Chondrocyte (in vitro differentiated cells): ENCODE measurements at regions not wholly inside any gene's neighbourhood (a gene's known extent, or its start where the extent isn't known, plus 50 kb on each side); places are given as distances from the start of the nearest gene placed in this dataset.

Source experiments
- DNase-seq: peaks from one replicate; pipeline ENCODE4 v3.0.0; 2021; ENCODE audit warnings: mixed read lengths, low spot score
- H3K27ac Mint-ChIP-seq: one replicate; pipeline ENCODE4 v1.8.0; 2021; ENCODE audit warnings: mild to moderate bottlenecking, moderate library complexity, mixed read lengths; ENCODE audit not compliant: unreplicated experiment
- H3K27me3 Mint-ChIP-seq: 2 replicates; pipeline ENCODE4 v1.8.0; 2021; ENCODE audit warnings: low read depth, mixed read lengths
- H3K36me3 Mint-ChIP-seq: 2 replicates; pipeline ENCODE4 v1.8.0; 2021; ENCODE audit warnings: low read depth, mixed read lengths
- H3K4me1 Mint-ChIP-seq: 2 replicates; pipeline ENCODE4 v1.8.0; 2021; ENCODE audit warnings: low read depth, mild to moderate bottlenecking, mixed read lengths
- H3K4me3 Mint-ChIP-seq: one replicate; pipeline ENCODE4 v1.8.0; 2021; ENCODE audit warnings: mild to moderate bottlenecking, moderate library complexity, mixed read lengths; ENCODE audit not compliant: unreplicated experiment
- H3K9me3 Mint-ChIP-seq: 2 replicates; pipeline ENCODE4 v1.8.0; 2021; ENCODE audit warnings: low read depth, mixed read lengths
- CTCF ChIP-seq: fragments of 200-600 bp; sonication (generic); IDR thresholded peaks from 2 replicates; pipeline ENCODE4 v1.5.0; 2021; ENCODE audit warnings: antibody characterized with exemption, mild to moderate bottlenecking, moderate library complexity

GRCh38 chr1:38677756-38678155 is 181.8 kb downstream of the RRAGC start:
- H3K4me3 Mint-ChIP-seq: no peak overlapping the region
- H3K4me1 Mint-ChIP-seq: no peaks in the 10 kb centered on the region
- H3K27me3 Mint-ChIP-seq: peaks cover 16% of the 10 kb centered on the region
- no peaks in the 10 kb centered on the region for H3K9me3 Mint-ChIP-seq
- no peak for DNase-seq
- no peak for TF ChIP-seq CTCF
- no peak overlapping the region for H3K27ac Mint-ChIP-seq
- peaks cover 2% of the 10 kb centered on the region for H3K36me3 Mint-ChIP-seq

GRCh38 chr1:38677311-38677710 is 182.3 kb downstream of the RRAGC start:
- TF ChIP-seq CTCF: no peak
- Mint-ChIP-seq H3K27me3 (peaks cover 20% of the 10 kb centered on the region), H3K4me1 (no peaks in the 10 kb centered on the region), H3K9me3 (no peaks in the 10 kb centered on the region), H3K4me3 (no peak overlapping the region), H3K36me3 (peaks cover 2% of the 10 kb centered on the region), H3K27ac (no peak overlapping the region)
- no peak for DNase-seq

GRCh38 chr1:38672692-38673091 is 186.9 kb downstream of the RRAGC start:
- Mint-ChIP-seq H3K27ac (no peak overlapping the region), H3K4me1 (no peaks in the 10 kb centered on the region), H3K9me3 (peaks cover 4% of the 10 kb centered on the region), H3K27me3 (peaks cover 54% of the 10 kb centered on the region), H3K4me3 (no peak overlapping the region), H3K36me3 (peaks cover 2% of the 10 kb centered on the region)
- no peak for TF ChIP-seq CTCF
- no peak for DNase-seq

- Mint-ChIP-seq H3K27me3 (peaks cover 58% of the 10 kb centered on the region), H3K36me3 (peaks cover 2% of the 10 kb centered on the region)
These were observed 188.4 kb downstream of the RRAGC start for GRCh38 chr1:38671221-38671620.

GRCh38 chr1:38670544-38671122 is 188.9 kb downstream of the RRAGC start:
- no peak overlapping the region for H3K27ac Mint-ChIP-seq
- no peak overlapping the region for H3K4me3 Mint-ChIP-seq
- H3K36me3 Mint-ChIP-seq: peaks cover 2% of the 10 kb centered on the region
- H3K27me3 Mint-ChIP-seq: peaks cover 58% of the 10 kb centered on the region
- no peak for TF ChIP-seq CTCF
- H3K4me1 Mint-ChIP-seq: no peaks in the 10 kb centered on the region
- H3K9me3 Mint-ChIP-seq: peaks cover 9% of the 10 kb centered on the region
- DNase-seq: no peak

More at GRCh38 chr1:38671221-38671620, 188.4 kb downstream of the RRAGC start:
- H3K27ac Mint-ChIP-seq: no peak overlapping the region
- DNase-seq: no peak
- H3K4me3 Mint-ChIP-seq: no peak overlapping the region
- peaks cover 6% of the 10 kb centered on the region for H3K9me3 Mint-ChIP-seq
- no peak for TF ChIP-seq CTCF
- no peaks in the 10 kb centered on the region for H3K4me1 Mint-ChIP-seq
